Endothelial cell of umbilical vein (primary cell): ENCODE measurements at regions not wholly inside any gene's neighbourhood (a gene's known extent, or its start where the extent isn't known, plus 50 kb on each side); places are given as distances from the start of the nearest gene placed in this dataset.

ENCODE experiments used
- BruUV-seq: library from RNA; stranded (reverse); fragments of 400-500 nt; replicated peaks from 2 replicates; lab custom pipeline; 2021; lab: Mats Ljungman, UMichigan
- CTCF ChIA-PET: fragments of 300-600, 350-600 bp; sonication (Branson Sonifier 250); formaldehyde crosslinking; loops from one replicate; lab custom pipeline; 2021; ENCODE audit warnings: antibody characterized with exemption, inconsistent platforms; lab: Charles Lee
- POLR2A ChIA-PET: fragments of 300-600, 350-600 bp; sonication (Branson Sonifier 250); formaldehyde crosslinking; loops from one replicate; lab custom pipeline; 2021; ENCODE audit warnings: antibody characterized with exemption, inconsistent platforms; lab: Charles Lee
- DNase-seq: peaks from one replicate; pipeline ENCODE4 v3.0.0-alpha.2; 2011; ENCODE audit warnings: low read depth, low spot score
- FAIRE-seq: peaks from 2 replicates; lab custom pipeline; 2011; peaks lifted over from hg19 to GRCh38; lab: Jason Lieb, UNC
- H2AFZ ChIP-seq: 2 replicates; pipeline ENCODE4 v1.6.0; 2012; ENCODE audit warnings: low read depth, low read length, control low read depth, inconsistent platforms
- H3K27ac ChIP-seq: 2 replicates; pipeline ENCODE4 v1.5.1; 2011; ENCODE audit warnings: low read depth, mild to moderate bottlenecking, control low read depth, low read length, moderate library complexity; ENCODE audit not compliant: insufficient read depth
- H3K27me3 ChIP-seq, 2 experiments: 2 replicates each; pipeline versions ENCODE4 v1.6.0 to v1.6.1; 2011; ENCODE audit warnings: low read length in 2 of 2, mixed read lengths in 1 of 2; ENCODE audit not compliant: control insufficient read depth in 2 of 2, insufficient read depth in 2 of 2
- H3K36me3 ChIP-seq, 2 experiments: 2 replicates in 1 of 2; 3 replicates in 1 of 2; pipeline ENCODE4 v1.5.1; 2011; ENCODE audit warnings: low read length in 2 of 2, mild to moderate bottlenecking in 1 of 2, moderate library complexity in 1 of 2; ENCODE audit not compliant: control insufficient read depth in 2 of 2, insufficient read depth in 2 of 2; ENCODE audit errors: extremely low read depth in 1 of 2
- H3K4me1 ChIP-seq: 3 replicates; pipeline ENCODE4 v1.5.1; 2011; ENCODE audit warnings: mild to moderate bottlenecking, low read length; ENCODE audit not compliant: control insufficient read depth, insufficient read depth; ENCODE audit errors: extremely low read depth
- H3K4me2 ChIP-seq: 2 replicates; pipeline ENCODE4 v1.6.1; 2011; ENCODE audit warnings: low read length, control low read depth, mixed read lengths; ENCODE audit not compliant: insufficient read depth
- H3K4me3 ChIP-seq, 3 experiments: fragments of 200-600 bp in 1 of 3; sonication (generic), shearing (Covaris generic) in 1 of 3; replicated peaks in 1 of 3; 2 replicates each; pipeline ENCODE4 v1.5.1; 2011 to 2016; ENCODE audit warnings: control low read depth in 3 of 3, low read length in 3 of 3, mild to moderate bottlenecking in 2 of 3, inconsistent platforms in 1 of 3, low read depth in 1 of 3, moderate library complexity in 1 of 3; ENCODE audit not compliant: insufficient read depth in 1 of 3
- H3K79me2 ChIP-seq: 2 replicates; pipeline ENCODE4 v1.6.0; 2012; ENCODE audit warnings: low read length, inconsistent platforms; ENCODE audit not compliant: control insufficient read depth, insufficient read depth
- H3K9ac ChIP-seq: replicated peaks from 2 replicates; pipeline ENCODE3; 2011; ENCODE audit warnings: low read length, control low read depth; ENCODE audit not compliant: insufficient read depth; ENCODE audit errors: extremely low read depth
- H3K9me1 ChIP-seq: replicated peaks from 3 replicates; pipeline ENCODE4 v1.6.0; 2011; ENCODE audit warnings: mild to moderate bottlenecking, low read length; ENCODE audit not compliant: control insufficient read depth, insufficient read depth; ENCODE audit errors: extremely low read depth
- H3K9me3 ChIP-seq: replicated peaks from 2 replicates; pipeline ENCODE4 v1.5.1; 2012; ENCODE audit warnings: low read length, inconsistent platforms; ENCODE audit not compliant: control insufficient read depth, insufficient read depth
- H4K20me1 ChIP-seq: replicated peaks from 2 replicates; pipeline ENCODE3; 2011; ENCODE audit warnings: mild to moderate bottlenecking, low read length; ENCODE audit not compliant: control insufficient read depth, insufficient read depth; ENCODE audit errors: extremely low read depth
- EZH2 ChIP-seq: IDR thresholded peaks from 2 replicates; pipeline ENCODE4 v1.6.1; 2012; ENCODE audit warnings: borderline replicate concordance, low read depth, mild to moderate bottlenecking, moderate library complexity, low read length, inconsistent platforms; ENCODE audit not compliant: severe bottlenecking
- FOS ChIP-seq: IDR thresholded peaks from 2 replicates; pipeline ENCODE4 v1.6.1; 2011; ENCODE audit warnings: mild to moderate bottlenecking, low read length, moderate library complexity, borderline replicate concordance; ENCODE audit not compliant: insufficient read depth
- GATA2 ChIP-seq: IDR thresholded peaks from 2 replicates; pipeline ENCODE4 v1.7.0; 2011; ENCODE audit warnings: low read depth, mild to moderate bottlenecking, moderate library complexity, mixed read lengths, low read length; ENCODE audit not compliant: insufficient read length, insufficient read depth
- JUN ChIP-seq: IDR thresholded peaks from 2 replicates; pipeline ENCODE4 v1.6.1; 2011; ENCODE audit warnings: borderline replicate concordance, low read depth; ENCODE audit not compliant: insufficient read length, insufficient read depth
- MYC ChIP-seq: IDR thresholded peaks from one replicate; pipeline ENCODE4 v1.6.1; 2011; ENCODE audit warnings: mild to moderate bottlenecking, low read depth, low read length
- POLR2A ChIP-seq: IDR thresholded peaks from 2 replicates; pipeline ENCODE4 v1.6.1; 2012; ENCODE audit warnings: low read depth, mild to moderate bottlenecking, control low read depth, low read length
- POLR2AphosphoS5 ChIP-seq: IDR thresholded peaks from 2 replicates; pipeline ENCODE4 v1.6.1; 2012; ENCODE audit warnings: low read depth, mild to moderate bottlenecking, control low read depth, low read length, moderate library complexity; ENCODE audit not compliant: insufficient read depth
- dilution Hi-C: fragments of 300-500 bp; cut with MboI; formaldehyde crosslinking; loops from one replicate; pipeline ENCODE4 v1.15.0; 2019; ENCODE audit warnings: low sequenced_read_pairs; ENCODE audit not compliant: extremely low pct_ligation_motif_present
- intact Hi-C: fragments of 100-400 bp; cut with micrococcal nuclease; formaldehyde crosslinking; loops from one replicate; pipeline ENCODE4 v1.10.0; 2022
- TF ChIP-seq, protein P1 (sequence below), 2 donors: IDR thresholded peaks; 1 replicate in 1 of 2; 2 replicates in 1 of 2; pipeline ENCODE4 v1.5.1; 2011; ENCODE audit warnings: low read length in 2 of 2, mild to moderate bottlenecking in 2 of 2, moderate library complexity in 2 of 2, control low read depth in 1 of 2, inconsistent platforms in 1 of 2, low read depth in 1 of 2; ENCODE audit not compliant: insufficient read depth in 1 of 2; ENCODE audit errors: extremely low read depth in 1 of 2
- TF ChIP-seq, protein P2 (sequence below): IDR thresholded peaks from 2 replicates; pipeline ENCODE4 v1.6.1; 2011; ENCODE audit not compliant: insufficient read depth, insufficient read length

DNA sequence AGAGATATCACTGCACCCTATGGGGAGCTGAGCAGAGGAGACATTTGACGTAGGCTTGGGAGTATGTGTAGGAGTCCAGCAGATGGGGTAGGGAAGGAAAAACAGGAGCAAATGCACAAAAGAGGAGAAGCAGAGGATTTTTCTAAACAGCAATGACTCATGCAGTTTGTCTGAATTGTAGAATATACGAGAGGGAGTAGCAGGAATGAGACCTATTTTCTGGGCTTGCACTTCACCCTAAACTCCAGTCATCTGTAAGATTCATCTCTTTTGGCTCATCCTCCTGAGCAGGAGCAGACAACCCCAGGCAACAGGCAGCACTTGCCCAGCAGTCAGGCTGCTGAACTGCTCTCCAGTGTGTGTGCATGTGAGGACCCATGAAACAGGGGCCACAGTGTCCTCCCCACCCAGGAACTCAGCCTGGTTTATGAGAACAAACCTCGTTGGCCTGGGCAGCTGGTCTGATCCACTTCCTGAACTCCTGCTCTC, 100.2 kb upstream of the CDC42EP3 start:
- Histone ChIP-seq H3K79me2 (no peaks in the 10 kb centered on the region), H3K9me1 (no peaks in the 10 kb centered on the region), H3K27me3 (no peaks in the 10 kb centered on the region), H3K9me3 (no peaks in the 10 kb centered on the region), H3K36me3 (no peaks in the 10 kb centered on the region), H3K4me1 (peaks cover 15% of the 10 kb centered on the region), H2AFZ (no peak overlapping the region), H3K4me2 (no peak overlapping the region), H4K20me1 (no peaks in the 10 kb centered on the region), H3K27ac (no peak overlapping the region), H3K4me3 (no peak overlapping the region), H3K9ac (no peak overlapping the region)
- no peak for DNase-seq
- ChIA-PET CTCF (no interaction called here), POLR2A (no interaction called here)
- intact Hi-C loops: no loop called here
- TF ChIP-seq POLR2AphosphoS5 (no peak), GATA2 (no peak), POLR2A (no peak), JUN (no peak), MYC (no peak), EZH2 (no peak), FOS (no peak)
- TF ChIP-seq, protein P1, sequence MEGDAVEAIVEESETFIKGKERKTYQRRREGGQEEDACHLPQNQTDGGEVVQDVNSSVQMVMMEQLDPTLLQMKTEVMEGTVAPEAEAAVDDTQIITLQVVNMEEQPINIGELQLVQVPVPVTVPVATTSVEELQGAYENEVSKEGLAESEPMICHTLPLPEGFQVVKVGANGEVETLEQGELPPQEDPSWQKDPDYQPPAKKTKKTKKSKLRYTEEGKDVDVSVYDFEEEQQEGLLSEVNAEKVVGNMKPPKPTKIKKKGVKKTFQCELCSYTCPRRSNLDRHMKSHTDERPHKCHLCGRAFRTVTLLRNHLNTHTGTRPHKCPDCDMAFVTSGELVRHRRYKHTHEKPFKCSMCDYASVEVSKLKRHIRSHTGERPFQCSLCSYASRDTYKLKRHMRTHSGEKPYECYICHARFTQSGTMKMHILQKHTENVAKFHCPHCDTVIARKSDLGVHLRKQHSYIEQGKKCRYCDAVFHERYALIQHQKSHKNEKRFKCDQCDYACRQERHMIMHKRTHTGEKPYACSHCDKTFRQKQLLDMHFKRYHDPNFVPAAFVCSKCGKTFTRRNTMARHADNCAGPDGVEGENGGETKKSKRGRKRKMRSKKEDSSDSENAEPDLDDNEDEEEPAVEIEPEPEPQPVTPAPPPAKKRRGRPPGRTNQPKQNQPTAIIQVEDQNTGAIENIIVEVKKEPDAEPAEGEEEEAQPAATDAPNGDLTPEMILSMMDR (IDR thresholded peaks at IDR 0.05; ENCODE audit: extremely low read depth in 1 of 2, insufficient read depth in 1 of 2, low read depth in 1 of 2, low read length in 2 of 2): no peak
- TF ChIP-seq, protein P2, sequence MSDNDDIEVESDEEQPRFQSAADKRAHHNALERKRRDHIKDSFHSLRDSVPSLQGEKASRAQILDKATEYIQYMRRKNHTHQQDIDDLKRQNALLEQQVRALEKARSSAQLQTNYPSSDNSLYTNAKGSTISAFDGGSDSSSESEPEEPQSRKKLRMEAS: no peak
- no peak for FAIRE-seq
- dilution Hi-C loops: no loop called here
- no TSS peak for BruUV-seq
